GM12874 (cell line): ENCODE measurements at regions not wholly inside any gene's neighbourhood (a gene's known extent, or its start where the extent isn't known, plus 50 kb on each side); places are given as distances from the start of the nearest gene placed in this dataset.

Source experiments
- CTCF ChIP-seq: IDR thresholded peaks from 2 replicates; pipeline ENCODE4 v1.5.1; 2011; ENCODE audit warnings: low read depth, mild to moderate bottlenecking, control low read depth, low read length, moderate library complexity; ENCODE audit not compliant: insufficient read depth

DNA sequence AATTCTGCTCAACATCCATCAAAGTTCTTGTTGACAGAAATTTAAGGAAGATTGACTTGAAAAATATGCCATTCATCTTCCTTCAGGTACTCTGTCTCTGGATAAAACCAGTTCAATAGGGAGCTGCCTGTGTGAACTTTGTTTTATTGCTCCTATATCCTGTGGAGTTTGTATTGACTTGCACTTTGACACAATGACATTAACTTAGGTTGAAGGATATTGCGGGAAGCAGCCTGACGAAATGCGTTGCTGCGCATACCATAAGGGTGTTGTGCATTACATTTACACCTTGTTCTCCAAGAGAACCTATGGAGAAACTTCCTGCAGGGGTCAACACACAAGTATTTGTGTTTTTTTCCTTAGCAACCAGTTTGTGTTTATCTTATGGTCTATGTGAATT, 185.4 kb upstream of the GRIK2 start:
- TF ChIP-seq CTCF, result no peak

DNA sequence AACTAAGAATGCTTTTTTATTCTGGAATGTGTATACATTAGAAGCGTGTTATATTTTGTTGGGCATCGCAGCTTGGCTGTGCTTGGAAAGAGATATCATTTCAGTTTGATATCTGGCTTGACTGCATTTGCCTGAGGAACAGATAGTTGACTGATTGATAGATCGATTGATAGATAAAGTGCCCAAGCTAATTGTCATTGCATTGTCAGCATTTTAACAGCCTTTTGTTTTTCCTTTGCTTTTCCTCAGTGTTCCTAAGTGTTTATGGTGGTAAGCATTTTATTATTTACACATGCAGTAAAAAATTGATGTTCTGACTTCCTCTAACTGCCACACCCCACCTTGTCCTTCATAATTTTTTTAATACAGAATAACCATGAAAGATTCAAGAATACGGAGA, 180.9 kb upstream of the GRIK2 start:
- no peak for TF ChIP-seq CTCF

- TF ChIP-seq CTCF, result no peak
Observed at GRCh38 chr6:101222007-101222406, 171.5 kb upstream of the GRIK2 start.

- TF ChIP-seq CTCF, result no peak
Observed at GRCh38 chr6:101224751-101225150, 168.8 kb upstream of the GRIK2 start.

DNA sequence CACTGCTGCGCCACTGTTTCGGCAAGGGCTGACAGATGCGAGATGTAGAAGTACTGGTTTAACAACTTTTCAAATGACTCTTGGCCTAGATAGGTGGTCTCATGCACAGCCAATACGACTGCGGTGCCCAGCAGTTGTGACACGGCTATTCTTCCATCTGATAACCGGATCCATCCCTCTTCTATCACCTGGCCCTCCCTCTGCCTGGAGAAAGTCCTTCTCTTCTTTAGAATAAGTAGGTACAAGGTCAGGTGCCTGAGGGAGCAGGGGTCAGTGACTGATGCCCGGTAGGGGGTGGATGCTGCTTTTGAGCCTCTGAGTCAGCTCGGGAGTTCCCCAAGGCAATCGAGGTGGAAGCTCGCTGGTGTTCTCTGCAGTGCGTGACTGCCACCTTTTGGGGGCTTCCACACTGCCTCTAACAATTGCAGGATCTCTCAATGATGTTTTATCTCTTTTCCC, 166.8 kb upstream of the GRIK2 start:
- TF ChIP-seq CTCF, result peak; percentile 30; the same call in 1 of the 2 replicates

DNA sequence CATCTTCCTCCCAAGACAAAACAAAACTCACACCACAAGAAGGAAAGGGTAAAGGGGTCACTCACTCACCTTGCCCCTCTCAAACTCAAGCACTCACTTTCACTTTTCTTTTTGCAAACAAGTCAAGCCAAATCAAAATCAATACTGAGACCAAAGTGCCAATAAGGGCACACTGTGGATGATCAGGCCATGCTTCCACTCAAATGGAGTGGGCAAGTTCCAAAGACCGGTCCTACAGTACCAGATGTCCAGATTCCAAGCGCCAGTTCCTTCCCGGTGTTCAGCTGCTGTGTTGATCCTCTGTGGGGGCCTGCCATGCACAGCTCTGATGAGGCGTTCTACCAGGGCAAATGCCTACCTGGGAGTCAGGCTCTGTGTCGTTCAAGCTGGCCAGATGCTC, 162.6 kb upstream of the GRIK2 start:
- TF ChIP-seq CTCF, result no peak

DNA sequence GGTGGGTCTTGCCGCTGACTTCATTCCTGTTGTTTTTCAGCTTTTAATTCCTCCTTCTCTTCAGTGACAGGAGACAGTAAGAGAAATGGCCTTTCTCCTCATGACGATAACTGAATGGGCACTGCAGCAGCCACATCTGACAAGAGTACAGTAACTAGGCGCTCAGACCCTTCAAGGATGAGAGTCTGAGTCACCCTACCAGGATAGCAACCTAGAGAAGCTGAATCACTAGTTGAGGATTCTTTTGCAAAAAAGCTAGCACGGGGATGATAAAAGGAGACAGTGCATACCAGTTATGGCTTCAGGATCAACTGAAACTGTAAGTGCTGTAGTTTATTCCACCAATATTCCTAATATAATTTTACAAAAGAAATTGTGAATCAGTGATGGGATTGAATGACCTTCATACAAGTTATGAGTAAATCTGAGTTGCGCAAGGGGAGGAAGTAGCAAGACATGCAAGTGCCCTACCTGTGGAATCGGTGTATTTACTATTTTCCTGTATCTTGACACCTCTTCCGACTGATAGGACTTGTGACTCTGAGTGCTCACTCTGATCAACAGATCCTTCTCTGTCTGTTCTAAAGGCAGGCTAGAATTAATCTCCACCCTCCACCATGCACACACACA, 161.8 kb upstream of the GRIK2 start:
- TF ChIP-seq CTCF, result no peak

DNA sequence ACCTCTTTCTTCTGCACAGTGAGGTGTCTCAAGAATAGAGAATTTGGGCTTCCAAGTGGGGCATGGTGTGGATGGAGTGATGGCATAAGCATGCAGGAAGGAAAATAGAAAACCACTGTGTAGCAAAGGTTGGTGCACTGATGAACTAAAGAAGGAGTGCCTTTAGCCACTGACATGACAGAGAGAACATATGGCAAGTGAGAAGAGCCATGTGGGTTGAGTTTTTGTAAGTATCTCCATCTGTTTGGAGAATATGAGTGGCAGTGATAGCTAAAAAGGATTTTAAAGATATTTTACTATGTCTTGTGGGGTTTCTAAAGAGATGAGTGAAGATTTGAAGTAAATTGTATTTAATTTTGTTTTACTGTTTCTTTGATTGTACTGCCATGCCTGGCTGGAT, 160.5 kb upstream of the GRIK2 start:
- no peak for TF ChIP-seq CTCF
